Activated CD8-positive, alpha-beta memory T cell treated with anti-CD3 and anti-CD28 coated beads, Interleukin-2, amount 50 U/mL, for 24 hours (primary cell): ENCODE measurements at regions not wholly inside any gene's neighbourhood (a gene's known extent, or its start where the extent isn't known, plus 50 kb on each side); places are given as distances from the start of the nearest gene placed in this dataset.
"Not testable (repeated sequence)": the region's sequence is repeated elsewhere in the genome, so short reads cannot be mapped to it uniquely, and the experiment has no call there.

Source experiments
- DNase-seq: peaks from one replicate; pipeline ENCODE4 v3.0.0-alpha.2; 2020; ENCODE audit errors: extremely low read depth

DNA sequence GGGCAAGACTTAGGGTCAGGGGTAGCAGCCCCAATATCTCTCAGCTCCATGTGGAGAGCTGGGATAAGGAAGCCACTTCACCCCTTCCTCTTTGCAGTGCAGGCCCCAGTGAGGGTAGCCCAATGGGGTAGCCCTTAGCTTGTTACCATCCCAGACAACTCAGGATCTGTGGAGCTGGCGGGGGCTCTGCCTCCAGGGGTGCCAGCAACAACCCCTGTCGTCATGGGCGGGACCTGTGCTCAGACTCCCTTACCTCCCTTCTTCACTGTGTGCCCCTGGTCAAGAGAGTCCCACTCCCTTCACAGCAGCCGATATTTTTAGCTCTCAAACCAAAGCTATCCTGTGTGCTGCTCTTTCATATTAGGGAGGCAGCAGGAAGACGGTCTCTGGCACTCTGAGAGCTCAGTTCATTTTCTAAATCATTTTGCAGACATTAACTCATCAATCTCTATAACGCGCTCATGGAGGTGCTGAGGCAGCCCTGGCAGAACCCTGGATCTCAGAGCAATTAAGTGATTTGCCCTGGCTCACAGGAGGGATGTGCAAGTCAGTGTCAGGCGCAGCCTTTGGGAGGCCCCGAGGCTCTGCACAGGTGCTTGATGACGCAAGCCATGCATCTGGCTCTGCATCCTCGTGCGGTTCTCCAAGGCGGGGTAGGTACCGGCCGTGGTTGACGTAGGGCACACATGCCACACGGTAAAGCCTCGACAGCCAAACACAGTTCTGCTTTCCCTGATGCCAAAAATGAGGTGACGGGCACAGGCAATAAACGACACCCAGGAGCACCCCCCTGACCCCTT lies 357.6 kb downstream of the SHANK2 start:
- DNase-seq = no peak

- DNase-seq = no peak
These were observed 357.1 kb downstream of the SHANK2 start for GRCh38 chr11:70895366-70895670.

- no peak for DNase-seq
These were observed 354.9 kb downstream of the SHANK2 start for GRCh38 chr11:70897429-70897828.

DNA sequence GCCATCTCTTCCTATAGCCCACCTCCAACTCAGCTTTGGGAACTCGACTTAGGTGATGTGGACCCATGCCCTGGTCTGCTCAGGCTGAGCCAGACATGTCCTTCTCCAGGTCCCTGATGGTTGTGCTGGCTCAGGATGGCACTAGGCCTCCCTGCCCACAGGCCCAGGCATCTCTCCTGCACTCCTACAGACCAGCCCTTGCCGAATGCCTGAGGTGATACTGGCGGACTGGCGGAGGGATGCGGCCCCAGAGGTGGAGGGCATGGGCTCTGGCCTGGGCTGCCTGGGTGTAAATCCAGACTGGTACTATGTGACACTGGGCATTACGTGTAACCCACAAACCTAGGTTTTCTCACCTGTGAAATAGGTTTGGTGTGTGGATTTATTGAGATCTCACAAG lies 352.8 kb downstream of the SHANK2 start:
- DNase-seq = no peak

- DNase-seq = no peak
These were observed 351.8 kb downstream of the SHANK2 start for GRCh38 chr11:70900540-70900939.

- DNase-seq = no peak
These were observed 350.3 kb downstream of the SHANK2 start for GRCh38 chr11:70901951-70902521.

GRCh38 chr11:70903229-70903628 lies 349.1 kb downstream of the SHANK2 start:
- DNase-seq = not testable (repeated sequence)

DNA sequence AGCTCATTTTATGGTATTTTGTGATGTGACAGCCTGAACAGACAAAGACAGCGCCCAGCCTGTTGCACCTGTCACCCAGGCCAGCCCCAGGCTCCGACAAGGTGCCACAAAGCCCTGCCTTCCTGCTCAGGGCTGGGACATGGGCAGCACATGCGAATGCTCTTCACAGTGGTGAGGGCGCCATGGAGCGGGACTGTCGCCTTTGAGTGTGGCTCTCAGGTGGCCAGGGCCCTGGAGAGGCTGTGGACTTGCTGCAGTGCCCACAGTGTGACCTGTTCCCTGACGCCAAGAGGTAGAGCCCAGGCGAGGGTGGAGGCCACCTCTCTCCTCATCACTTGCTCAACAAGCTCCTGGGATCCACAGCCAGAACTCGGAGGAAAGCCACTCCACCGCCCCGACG lies 346.3 kb downstream of the SHANK2 start:
- DNase-seq = no peak

- DNase-seq = no peak
These were observed 344.2 kb downstream of the SHANK2 start for GRCh38 chr11:70908223-70908622.

DNA sequence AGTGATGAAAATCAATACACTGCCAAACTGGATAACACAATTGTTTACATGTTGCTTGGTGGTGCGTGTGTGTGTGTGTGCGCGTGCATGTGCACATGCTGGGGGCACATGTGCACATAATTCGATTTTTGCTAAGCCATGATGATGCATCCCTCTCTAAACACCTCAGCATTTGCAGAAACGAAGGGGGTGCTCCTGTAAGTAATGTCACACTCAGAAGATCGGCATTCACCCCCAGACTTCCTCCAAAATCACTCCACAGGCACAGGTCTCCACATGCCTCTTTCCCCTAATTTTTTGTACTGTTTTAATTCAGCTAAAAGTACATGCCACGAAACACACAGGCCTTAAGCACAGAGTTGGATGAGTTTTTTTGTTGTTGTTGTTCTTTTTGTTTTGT lies 341.5 kb downstream of the SHANK2 start:
- DNase-seq = no peak

DNA sequence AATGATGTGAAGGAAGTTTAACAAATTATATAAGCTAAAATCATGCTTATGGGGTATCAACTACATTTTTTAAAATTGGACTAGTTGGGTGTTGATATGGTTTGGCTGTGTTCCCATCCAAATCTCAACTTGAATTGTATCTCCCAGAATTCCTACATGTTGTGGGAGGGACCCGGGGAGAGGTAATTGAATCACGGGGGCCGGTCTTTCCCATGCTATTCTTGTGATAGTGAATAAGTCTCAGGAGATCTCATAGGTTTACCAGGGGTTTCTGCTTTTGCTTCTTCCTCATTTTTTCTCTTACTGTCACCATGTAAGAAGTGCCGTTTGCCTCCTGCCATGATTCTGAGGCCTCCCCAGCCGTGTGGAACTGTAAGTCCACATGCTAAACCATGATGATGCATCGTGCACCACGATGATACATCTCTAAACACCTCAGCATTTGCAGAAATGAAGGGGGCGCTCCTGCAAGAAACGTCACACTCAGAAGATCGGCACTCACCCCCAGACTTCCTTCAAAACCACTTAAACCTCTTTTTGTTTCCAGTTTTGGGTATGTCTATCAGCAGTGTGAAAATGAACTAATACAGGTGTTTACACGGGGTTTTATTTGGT lies 340.0 kb downstream of the SHANK2 start:
- no peak for DNase-seq

GRCh38 chr11:70913715-70914231 lies 338.6 kb downstream of the SHANK2 start:
- no peak for DNase-seq

- DNase-seq = no peak
These were observed 337.9 kb downstream of the SHANK2 start for GRCh38 chr11:70914496-70914895.

- DNase-seq = no peak
These were observed 337.0 kb downstream of the SHANK2 start for GRCh38 chr11:70915158-70915985.

DNA sequence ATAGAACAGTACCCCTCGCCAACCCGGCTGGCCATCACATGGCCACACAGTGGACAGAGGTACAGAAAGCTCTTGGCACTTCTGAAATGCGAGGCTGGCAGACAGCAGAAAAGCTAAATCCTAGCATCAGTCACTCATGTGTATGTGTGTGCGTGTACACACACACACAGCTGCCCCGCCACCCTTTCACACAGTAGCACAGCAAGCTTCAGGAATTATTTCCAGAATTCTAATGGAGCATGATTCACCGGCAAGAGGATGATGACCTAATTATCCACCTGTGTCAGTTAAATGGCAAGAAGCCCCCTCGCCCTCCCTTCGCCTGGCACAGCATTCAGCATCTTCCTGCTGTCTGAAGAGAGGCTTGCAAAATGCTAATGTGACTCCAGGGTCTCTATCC lies 336.0 kb downstream of the SHANK2 start:
- DNase-seq = no peak

DNA sequence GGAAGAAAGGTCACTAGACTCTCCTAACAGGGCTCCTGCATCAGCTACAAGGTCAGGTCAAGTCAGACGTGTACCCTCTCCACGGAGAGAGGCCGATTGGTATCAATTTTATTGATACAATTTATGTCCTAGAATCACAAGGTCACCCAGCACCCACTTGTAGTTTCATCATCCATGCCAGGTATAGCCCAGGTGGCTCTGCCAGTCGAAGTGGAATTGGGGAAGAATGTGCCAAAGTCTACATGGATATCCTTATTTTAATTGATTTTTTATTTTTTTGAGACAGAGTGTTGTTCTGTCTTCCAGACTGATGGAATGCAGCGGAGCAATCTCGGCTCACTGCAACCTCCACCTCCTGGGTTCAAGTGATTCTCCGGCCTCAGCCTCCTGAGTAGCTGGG lies 334.1 kb downstream of the SHANK2 start:
- no peak for DNase-seq

DNA sequence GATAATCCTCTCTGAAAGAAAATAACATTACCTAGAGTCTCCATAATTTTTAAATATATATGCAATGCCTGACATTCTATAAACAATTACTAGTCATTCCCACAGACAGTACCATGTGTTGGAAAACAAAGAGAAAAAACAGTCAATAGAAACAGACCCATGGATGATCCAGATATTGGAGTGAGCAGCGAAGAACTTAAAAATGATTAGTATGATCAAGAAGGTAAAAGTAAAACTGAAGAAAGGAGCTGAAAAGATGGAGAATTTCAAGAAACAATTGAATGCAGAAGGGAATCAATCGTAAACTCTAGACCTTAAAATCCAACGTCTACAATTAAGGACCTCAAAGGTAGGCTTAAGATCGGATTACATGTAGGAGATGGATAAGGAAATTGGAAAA lies 330.6 kb downstream of the SHANK2 start:
- DNase-seq = no peak

DNA sequence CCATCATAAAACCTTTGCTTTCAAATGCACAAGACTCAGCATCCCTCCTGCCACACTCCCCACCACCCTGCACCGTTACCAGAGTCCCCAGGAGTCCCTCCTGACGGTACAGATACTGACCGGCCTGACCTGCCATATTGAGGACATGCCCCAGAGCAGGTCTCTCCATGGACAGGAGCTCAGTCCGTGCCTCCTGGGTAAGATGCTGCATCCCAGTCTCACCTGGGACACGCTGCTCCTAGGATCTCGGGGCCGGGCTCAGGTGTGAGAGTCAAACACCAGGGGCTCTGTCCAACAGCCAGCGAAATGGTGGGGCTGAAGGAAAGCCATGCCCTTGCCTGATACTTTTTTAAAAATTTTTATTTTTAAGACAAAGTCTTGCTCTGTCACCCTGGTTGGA lies 328.3 kb downstream of the SHANK2 start:
- no peak for DNase-seq

DNA sequence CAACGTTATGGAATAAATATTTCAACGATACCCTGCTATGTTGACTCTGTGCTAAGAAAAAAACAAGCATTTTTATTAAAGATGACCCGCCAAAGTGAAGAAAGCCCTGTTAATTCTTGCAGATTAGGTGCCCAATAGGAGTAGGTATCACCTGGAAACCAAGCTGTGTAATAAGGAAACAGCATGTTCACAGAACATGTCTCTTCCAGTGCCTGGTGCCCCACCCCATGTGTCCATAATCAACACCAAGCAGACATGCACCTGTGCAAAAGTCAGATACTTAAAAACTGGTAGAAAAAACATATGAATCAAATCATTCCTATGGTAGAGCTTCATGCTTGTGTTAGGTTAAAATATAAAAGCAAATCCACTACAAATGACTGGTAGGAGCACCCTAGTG lies 327.1 kb downstream of the SHANK2 start:
- DNase-seq = no peak

DNA sequence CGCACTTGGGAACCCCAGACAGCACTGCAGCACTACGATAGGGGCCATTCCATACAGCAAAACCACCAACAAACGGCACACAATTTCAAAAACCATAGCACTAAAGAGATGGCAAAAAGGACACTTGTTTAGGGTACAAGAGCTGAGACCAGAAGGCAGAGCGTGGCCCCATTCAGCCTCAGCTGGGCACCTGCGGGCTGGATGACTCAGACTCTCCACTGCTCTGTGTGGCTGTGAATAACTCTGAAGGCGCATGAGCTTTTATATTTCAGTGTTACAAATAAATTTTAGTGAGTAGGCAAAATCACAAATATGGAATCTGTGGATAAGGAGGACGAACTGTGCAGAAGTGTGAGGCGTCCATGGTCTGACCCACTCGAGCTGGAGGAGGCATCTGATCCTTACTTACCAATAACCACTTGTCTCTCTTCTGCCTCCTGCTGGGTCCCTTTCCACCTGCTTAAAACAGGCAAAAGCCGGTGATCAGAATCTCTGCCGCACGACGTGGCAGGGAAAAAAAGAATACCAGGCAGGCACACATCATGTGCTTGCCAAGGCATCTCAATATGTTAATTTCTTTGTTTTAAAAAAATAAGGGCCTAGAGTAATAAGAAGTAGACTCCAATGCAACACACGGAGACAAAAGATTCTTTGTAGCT lies 325.7 kb downstream of the SHANK2 start:
- no peak for DNase-seq

DNA sequence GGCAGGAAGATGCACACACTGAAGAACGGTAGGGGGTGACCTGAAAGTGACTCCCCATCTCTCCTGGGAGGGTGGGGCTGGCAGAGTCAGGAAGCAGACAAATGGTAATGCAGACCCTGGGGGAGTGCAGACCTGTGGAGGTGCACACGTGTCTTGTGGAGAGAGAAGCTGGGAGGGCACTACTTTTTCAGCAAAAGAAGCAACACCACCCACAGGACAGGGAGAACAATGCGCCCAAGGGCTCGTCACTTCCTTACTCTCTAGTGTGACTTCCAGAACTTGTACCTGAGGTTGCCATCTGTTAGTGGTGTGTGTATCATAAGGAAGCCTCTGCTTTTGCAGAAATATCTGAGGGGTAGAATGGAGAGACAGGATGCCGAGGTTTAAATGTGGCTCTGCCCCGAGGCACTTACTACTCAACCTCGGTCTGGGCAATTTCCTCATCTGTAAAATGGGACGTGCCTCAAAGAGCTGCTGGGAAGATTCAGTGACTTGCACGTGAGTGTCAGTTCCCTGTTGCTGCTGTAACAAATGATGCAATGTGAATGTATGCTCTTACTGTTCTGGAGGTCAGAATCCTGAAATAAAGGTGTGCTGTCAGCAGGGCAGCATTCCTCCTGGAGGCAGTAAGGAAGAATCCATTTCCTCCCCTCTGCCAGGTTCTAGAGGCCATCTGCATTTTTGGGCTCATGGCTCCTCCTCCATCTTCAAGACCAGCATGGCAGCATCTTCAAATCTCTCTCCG lies 323.4 kb downstream of the SHANK2 start:
- DNase-seq = no peak
